ENCODE measurements at regions not wholly inside any gene's neighbourhood (a gene's known extent, or its start where the extent isn't known, plus 50 kb on each side); places are given as distances from the start of the nearest gene placed in this dataset.

DNA sequence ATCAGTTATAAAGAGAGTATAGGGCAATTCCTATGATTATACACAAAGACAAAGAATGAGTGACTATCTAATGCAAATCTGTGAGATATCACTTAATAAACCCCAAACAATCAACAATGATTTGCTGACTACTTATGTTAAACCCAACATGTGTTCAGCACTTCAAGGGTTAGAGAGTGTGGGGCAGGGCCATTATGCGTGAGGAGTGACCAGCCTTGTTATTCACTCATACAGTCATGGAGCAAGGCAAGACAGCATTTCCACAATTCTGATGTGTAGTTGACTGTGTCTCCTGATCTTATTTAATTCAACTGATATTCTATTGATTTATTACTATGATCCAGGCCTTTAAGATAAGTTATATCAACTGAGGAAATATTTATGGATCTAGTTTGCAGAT lies 251.7 kb downstream of the CYRIA start:
- ATAC-seq = no peak
- TF ChIP-seq ZFP3 (CRISPR knock-in tag; IDR thresholded peaks at IDR 0.05) = no peak
- TF ChIP-seq, protein P1, sequence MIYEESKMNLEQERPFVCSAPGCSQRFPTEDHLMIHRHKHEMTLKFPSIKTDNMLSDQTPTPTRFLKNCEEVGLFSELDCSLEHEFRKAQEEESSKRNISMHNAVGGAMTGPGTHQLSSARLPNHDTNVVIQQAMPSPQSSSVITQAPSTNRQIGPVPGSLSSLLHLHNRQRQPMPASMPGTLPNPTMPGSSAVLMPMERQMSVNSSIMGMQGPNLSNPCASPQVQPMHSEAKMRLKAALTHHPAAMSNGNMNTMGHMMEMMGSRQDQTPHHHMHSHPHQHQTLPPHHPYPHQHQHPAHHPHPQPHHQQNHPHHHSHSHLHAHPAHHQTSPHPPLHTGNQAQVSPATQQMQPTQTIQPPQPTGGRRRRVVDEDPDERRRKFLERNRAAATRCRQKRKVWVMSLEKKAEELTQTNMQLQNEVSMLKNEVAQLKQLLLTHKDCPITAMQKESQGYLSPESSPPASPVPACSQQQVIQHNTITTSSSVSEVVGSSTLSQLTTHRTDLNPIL (CRISPR knock-in tag; IDR thresholded peaks at IDR 0.05; ENCODE audit: low read depth) = no peak
- TF ChIP-seq SNAI2 (CRISPR knock-in tag; IDR thresholded peaks at IDR 0.05) = no peak

DNA sequence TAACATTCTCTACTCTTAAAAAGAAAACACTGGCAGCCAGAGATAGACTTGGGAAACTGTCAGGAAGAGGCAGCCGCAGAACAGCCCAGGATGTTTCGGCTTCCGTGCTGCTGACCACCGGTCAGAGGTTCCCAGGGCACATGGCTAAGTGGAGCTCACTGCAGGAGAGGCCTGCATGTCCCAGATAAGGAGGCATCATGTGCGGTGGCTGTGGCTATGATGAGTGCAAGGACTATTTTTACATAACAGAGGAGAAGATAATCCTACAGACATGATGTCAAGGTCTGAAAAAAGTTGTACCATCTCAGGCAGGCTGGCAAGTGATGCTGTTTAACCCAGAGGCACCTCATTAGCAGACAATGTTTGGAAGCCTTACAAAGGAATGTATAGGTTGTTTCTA lies 252.3 kb downstream of the CYRIA start:
- no peak for ATAC-seq
- TF ChIP-seq ZNF70 (CRISPR knock-in tag; IDR thresholded peaks at IDR 0.05) (no peak), ARNTL (CRISPR knock-in tag; IDR thresholded peaks at IDR 0.05; ENCODE audit: borderline replicate concordance, low read depth) (no peak), ESRRG (CRISPR knock-in tag; IDR thresholded peaks at IDR 0.05) (no peak), ZFP3 (CRISPR knock-in tag; IDR thresholded peaks at IDR 0.05) (no peak), PPARA (CRISPR knock-in tag; IDR thresholded peaks at IDR 0.05; ENCODE audit: borderline replicate concordance) (no peak), ZFP30 (CRISPR knock-in tag; IDR thresholded peaks at IDR 0.05) (no peak), GLIS3 (CRISPR knock-in tag; IDR thresholded peaks at IDR 0.05) (no peak), TOX (CRISPR knock-in tag; IDR thresholded peaks at IDR 0.05; ENCODE audit: borderline replicate concordance) (no peak), OSR1 (CRISPR knock-in tag; IDR thresholded peaks at IDR 0.05) (no peak), ISL1 (CRISPR knock-in tag; IDR thresholded peaks at IDR 0.05) (no peak), TCF4 (CRISPR knock-in tag; IDR thresholded peaks at IDR 0.05; ENCODE audit: borderline replicate concordance) (no peak), ZNF565 (CRISPR knock-in tag; conservative IDR thresholded peaks at IDR 0.05; ENCODE audit: low read depth) (no peak), ZNF8 (CRISPR knock-in tag; IDR thresholded peaks at IDR 0.05) (no peak), SNAI2 (CRISPR knock-in tag; IDR thresholded peaks at IDR 0.05) (no peak)
- TF ChIP-seq, protein P2, sequence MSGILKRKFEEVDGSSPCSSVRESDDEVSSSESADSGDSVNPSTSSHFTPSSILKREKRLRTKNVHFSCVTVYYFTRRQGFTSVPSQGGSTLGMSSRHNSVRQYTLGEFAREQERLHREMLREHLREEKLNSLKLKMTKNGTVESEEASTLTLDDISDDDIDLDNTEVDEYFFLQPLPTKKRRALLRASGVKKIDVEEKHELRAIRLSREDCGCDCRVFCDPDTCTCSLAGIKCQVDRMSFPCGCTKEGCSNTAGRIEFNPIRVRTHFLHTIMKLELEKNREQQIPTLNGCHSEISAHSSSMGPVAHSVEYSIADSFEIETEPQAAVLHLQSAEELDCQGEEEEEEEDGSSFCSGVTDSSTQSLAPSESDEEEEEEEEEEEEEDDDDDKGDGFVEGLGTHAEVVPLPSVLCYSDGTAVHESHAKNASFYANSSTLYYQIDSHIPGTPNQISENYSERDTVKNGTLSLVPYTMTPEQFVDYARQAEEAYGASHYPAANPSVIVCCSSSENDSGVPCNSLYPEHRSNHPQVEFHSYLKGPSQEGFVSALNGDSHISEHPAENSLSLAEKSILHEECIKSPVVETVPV (CRISPR knock-in tag; IDR thresholded peaks at IDR 0.05) = no peak
- TF ChIP-seq, protein P3, sequence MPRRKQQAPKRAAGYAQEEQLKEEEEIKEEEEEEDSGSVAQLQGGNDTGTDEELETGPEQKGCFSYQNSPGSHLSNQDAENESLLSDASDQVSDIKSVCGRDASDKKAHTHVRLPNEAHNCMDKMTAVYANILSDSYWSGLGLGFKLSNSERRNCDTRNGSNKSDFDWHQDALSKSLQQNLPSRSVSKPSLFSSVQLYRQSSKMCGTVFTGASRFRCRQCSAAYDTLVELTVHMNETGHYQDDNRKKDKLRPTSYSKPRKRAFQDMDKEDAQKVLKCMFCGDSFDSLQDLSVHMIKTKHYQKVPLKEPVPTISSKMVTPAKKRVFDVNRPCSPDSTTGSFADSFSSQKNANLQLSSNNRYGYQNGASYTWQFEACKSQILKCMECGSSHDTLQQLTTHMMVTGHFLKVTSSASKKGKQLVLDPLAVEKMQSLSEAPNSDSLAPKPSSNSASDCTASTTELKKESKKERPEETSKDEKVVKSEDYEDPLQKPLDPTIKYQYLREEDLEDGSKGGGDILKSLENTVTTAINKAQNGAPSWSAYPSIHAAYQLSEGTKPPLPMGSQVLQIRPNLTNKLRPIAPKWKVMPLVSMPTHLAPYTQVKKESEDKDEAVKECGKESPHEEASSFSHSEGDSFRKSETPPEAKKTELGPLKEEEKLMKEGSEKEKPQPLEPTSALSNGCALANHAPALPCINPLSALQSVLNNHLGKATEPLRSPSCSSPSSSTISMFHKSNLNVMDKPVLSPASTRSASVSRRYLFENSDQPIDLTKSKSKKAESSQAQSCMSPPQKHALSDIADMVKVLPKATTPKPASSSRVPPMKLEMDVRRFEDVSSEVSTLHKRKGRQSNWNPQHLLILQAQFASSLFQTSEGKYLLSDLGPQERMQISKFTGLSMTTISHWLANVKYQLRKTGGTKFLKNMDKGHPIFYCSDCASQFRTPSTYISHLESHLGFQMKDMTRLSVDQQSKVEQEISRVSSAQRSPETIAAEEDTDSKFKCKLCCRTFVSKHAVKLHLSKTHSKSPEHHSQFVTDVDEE (CRISPR knock-in tag; IDR thresholded peaks at IDR 0.05) = no peak
- TF ChIP-seq, protein P4, sequence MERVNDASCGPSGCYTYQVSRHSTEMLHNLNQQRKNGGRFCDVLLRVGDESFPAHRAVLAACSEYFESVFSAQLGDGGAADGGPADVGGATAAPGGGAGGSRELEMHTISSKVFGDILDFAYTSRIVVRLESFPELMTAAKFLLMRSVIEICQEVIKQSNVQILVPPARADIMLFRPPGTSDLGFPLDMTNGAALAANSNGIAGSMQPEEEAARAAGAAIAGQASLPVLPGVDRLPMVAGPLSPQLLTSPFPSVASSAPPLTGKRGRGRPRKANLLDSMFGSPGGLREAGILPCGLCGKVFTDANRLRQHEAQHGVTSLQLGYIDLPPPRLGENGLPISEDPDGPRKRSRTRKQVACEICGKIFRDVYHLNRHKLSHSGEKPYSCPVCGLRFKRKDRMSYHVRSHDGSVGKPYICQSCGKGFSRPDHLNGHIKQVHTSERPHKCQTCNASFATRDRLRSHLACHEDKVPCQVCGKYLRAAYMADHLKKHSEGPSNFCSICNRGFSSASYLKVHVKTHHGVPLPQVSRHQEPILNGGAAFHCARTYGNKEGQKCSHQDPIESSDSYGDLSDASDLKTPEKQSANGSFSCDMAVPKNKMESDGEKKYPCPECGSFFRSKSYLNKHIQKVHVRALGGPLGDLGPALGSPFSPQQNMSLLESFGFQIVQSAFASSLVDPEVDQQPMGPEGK (CRISPR knock-in tag; IDR thresholded peaks at IDR 0.05; ENCODE audit: borderline replicate concordance) = no peak
- TF ChIP-seq, protein P1 (CRISPR knock-in tag; IDR thresholded peaks at IDR 0.05; ENCODE audit: low read depth) = no peak
- TF ChIP-seq, protein P5, sequence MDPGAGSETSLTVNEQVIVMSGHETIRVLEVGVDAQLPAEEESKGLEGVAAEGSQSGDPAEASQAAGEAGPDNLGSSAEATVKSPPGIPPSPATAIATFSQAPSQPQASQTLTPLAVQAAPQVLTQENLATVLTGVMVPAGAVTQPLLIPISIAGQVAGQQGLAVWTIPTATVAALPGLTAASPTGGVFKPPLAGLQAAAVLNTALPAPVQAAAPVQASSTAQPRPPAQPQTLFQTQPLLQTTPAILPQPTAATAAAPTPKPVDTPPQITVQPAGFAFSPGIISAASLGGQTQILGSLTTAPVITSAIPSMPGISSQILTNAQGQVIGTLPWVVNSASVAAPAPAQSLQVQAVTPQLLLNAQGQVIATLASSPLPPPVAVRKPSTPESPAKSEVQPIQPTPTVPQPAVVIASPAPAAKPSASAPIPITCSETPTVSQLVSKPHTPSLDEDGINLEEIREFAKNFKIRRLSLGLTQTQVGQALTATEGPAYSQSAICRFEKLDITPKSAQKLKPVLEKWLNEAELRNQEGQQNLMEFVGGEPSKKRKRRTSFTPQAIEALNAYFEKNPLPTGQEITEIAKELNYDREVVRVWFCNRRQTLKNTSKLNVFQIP (CRISPR knock-in tag; IDR thresholded peaks at IDR 0.05; ENCODE audit: borderline replicate concordance, low read depth) = no peak

DNA sequence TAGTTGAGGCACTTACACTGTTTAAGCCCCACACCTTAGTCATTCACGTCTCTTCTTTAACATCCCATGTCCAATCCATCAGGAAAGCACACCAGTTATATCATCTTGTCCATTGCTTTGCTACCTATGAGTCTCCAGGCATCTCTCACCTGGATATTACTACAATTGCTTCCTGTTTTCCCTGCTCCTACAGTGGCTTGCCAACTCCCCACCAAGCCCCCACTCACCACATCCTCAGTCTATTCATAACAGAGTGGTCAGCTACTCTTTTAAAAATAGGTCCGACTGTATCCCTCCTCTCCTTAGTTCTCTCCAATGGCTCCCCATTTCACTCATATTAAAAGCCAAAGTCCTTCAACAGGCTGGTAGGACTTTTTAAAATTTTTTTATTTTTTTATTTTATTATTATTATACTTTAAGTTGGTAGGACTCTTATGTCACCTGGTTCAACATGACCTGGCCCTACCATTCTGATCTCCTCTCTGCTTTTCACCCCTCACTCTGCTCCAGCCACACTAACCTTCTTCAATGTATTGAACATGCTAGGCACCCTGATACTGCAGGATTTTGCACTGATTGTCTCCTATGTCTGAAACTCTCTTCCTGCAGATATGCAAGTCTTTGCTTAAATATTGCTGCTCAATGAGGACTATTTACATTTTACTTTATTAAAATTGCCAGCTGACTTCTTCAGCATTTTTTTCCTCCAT lies 253.2 kb downstream of the CYRIA start:
- no peak for ATAC-seq
- TF ChIP-seq ZFP3 (CRISPR knock-in tag; IDR thresholded peaks at IDR 0.05) (no peak), ISL1 (CRISPR knock-in tag; IDR thresholded peaks at IDR 0.05) (no peak), PPARA (CRISPR knock-in tag; IDR thresholded peaks at IDR 0.05; ENCODE audit: borderline replicate concordance) (no peak), BACH2 (CRISPR knock-in tag; IDR thresholded peaks at IDR 0.05; ENCODE audit: borderline replicate concordance) (no peak), ZFP30 (CRISPR knock-in tag; IDR thresholded peaks at IDR 0.05) (no peak), TOX (CRISPR knock-in tag; IDR thresholded peaks at IDR 0.05; ENCODE audit: borderline replicate concordance) (no peak), ESRRG (CRISPR knock-in tag; IDR thresholded peaks at IDR 0.05) (no peak)
- TF ChIP-seq, protein P4 (CRISPR knock-in tag; IDR thresholded peaks at IDR 0.05; ENCODE audit: borderline replicate concordance) = no peak
- TF ChIP-seq, protein P1 (CRISPR knock-in tag; IDR thresholded peaks at IDR 0.05; ENCODE audit: low read depth) = no peak
